Nephron (organoid): ENCODE measurements at regions not wholly inside any gene's neighbourhood (a gene's known extent, or its start where the extent isn't known, plus 50 kb on each side); places are given as distances from the start of the nearest gene placed in this dataset.

ENCODE experiments used
- H3K27ac Mint-ChIP-seq, 3 experiments: 2 replicates each; pipeline ENCODE4 v1.8.0; 2020; ENCODE audit warnings: mixed read lengths in 3 of 3, mild to moderate bottlenecking in 2 of 3, moderate library complexity in 1 of 3
- H3K27me3 Mint-ChIP-seq: 2 replicates; pipeline ENCODE4 v1.8.0; 2021; ENCODE audit warnings: low read depth, mild to moderate bottlenecking, moderate library complexity, mixed read lengths
- H3K36me3 Mint-ChIP-seq: 2 replicates; pipeline ENCODE4 v1.8.0; 2020; ENCODE audit warnings: low read depth, mixed read lengths
- H3K4me1 Mint-ChIP-seq: 2 replicates; pipeline ENCODE4 v1.8.0; 2020; ENCODE audit warnings: mixed read lengths
- H3K4me3 Mint-ChIP-seq, 3 experiments: 2 replicates each; pipeline ENCODE4 v1.8.0; 2020; ENCODE audit warnings: mild to moderate bottlenecking in 3 of 3, mixed read lengths in 3 of 3, moderate library complexity in 2 of 3
- H3K9me3 Mint-ChIP-seq: 2 replicates; pipeline ENCODE4 v1.8.0; 2020; ENCODE audit warnings: mixed read lengths
- TF ChIP-seq, protein P1 (sequence below), 3 experiments: fragments of 200-600 bp; sonication (generic); IDR thresholded peaks; one replicate each; pipeline ENCODE4 v1.5.0; 2021; ENCODE audit warnings: antibody characterized with exemption in 3 of 3; ENCODE audit not compliant: unreplicated experiment in 3 of 3

DNA sequence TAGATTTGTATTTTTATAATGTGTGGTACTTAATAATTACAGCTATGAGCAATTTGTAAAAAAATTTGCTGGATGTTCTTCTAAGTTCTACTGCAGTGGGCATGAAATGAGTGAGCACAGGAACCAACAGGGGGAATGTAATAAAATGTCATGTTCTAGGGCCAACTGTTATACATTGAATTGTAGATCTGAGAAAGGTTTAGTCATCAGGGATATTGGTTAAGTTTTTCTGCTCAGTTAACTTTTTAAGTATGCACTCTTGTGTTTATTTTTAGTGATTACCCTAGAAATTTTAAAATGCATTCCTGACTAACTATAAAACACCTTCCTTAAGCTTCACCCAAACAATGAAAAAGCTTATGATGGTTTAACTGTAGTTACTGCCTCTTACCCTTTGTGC lies 101.8 kb downstream of the CAND1 start:
- no peaks in the 10 kb centered on the region for H3K9me3 Mint-ChIP-seq
- H3K36me3 Mint-ChIP-seq, result no peaks in the 10 kb centered on the region
- no peak overlapping the region for H3K4me3 Mint-ChIP-seq
- H3K4me1 Mint-ChIP-seq, result peaks cover 27% of the 10 kb centered on the region
- H3K27ac Mint-ChIP-seq, result peak overlapping the region; percentile 61 to 81 (median 63)
- peaks cover 3% of the 10 kb centered on the region for H3K27me3 Mint-ChIP-seq
- TF ChIP-seq, protein P1, sequence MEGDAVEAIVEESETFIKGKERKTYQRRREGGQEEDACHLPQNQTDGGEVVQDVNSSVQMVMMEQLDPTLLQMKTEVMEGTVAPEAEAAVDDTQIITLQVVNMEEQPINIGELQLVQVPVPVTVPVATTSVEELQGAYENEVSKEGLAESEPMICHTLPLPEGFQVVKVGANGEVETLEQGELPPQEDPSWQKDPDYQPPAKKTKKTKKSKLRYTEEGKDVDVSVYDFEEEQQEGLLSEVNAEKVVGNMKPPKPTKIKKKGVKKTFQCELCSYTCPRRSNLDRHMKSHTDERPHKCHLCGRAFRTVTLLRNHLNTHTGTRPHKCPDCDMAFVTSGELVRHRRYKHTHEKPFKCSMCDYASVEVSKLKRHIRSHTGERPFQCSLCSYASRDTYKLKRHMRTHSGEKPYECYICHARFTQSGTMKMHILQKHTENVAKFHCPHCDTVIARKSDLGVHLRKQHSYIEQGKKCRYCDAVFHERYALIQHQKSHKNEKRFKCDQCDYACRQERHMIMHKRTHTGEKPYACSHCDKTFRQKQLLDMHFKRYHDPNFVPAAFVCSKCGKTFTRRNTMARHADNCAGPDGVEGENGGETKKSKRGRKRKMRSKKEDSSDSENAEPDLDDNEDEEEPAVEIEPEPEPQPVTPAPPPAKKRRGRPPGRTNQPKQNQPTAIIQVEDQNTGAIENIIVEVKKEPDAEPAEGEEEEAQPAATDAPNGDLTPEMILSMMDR (IDR thresholded peaks at IDR 0.05; ENCODE audit: unreplicated experiment in 3 of 3), result no peak

DNA sequence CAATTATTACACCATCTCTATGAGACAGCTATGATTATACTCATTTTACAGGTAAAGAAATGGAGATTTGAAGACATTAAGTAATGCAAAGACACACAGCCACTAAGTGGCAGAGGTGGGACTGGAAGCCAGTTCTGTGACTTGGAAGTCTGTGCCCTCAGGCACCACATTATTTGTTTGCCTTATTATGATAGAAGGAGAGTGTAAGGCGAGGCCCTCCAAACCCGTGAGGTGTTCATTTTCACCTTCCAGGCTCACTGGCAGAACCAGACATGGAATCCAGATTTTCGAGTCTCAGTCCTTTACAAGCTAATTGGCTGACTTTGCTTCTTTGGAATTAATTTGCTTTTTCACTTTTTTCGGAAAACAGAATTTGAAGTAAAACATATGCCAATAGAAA lies 107.9 kb downstream of the CAND1 start:
- TF ChIP-seq, protein P1 (IDR thresholded peaks at IDR 0.05; ENCODE audit: unreplicated experiment in 3 of 3), result no peak
- H3K27ac Mint-ChIP-seq, result no peak overlapping the region
- H3K36me3 Mint-ChIP-seq, result no peaks in the 10 kb centered on the region
- no peaks in the 10 kb centered on the region for H3K4me1 Mint-ChIP-seq
- no peak overlapping the region for H3K4me3 Mint-ChIP-seq
- H3K9me3 Mint-ChIP-seq, result peaks cover 4% of the 10 kb centered on the region
- no peaks in the 10 kb centered on the region for H3K27me3 Mint-ChIP-seq

DNA sequence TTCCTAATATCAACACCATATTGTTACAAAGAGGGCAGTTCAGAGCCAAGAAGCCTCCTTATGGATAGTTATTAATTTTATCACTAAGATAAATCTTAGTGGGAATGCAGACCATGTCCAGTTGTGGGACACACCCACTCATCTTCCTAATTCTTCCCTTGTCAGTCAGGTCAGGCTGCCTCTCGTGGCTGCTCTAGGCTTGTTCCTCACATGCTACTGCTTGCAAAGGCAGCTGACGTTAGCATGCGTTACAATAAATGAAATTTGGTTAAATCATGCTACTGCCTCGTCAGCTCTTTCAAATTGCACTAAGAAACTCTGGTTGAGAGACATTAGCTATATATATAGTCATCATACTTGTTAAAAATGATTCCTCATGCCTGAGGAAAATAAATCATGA lies 108.4 kb downstream of the CAND1 start:
- Mint-ChIP-seq H3K9me3 (peaks cover 4% of the 10 kb centered on the region), H3K36me3 (no peaks in the 10 kb centered on the region), H3K4me3 (no peak overlapping the region), H3K4me1 (no peaks in the 10 kb centered on the region), H3K27ac (no peak overlapping the region), H3K27me3 (no peaks in the 10 kb centered on the region)
- TF ChIP-seq, protein P1 (IDR thresholded peaks at IDR 0.05; ENCODE audit: unreplicated experiment in 3 of 3), result no peak

DNA sequence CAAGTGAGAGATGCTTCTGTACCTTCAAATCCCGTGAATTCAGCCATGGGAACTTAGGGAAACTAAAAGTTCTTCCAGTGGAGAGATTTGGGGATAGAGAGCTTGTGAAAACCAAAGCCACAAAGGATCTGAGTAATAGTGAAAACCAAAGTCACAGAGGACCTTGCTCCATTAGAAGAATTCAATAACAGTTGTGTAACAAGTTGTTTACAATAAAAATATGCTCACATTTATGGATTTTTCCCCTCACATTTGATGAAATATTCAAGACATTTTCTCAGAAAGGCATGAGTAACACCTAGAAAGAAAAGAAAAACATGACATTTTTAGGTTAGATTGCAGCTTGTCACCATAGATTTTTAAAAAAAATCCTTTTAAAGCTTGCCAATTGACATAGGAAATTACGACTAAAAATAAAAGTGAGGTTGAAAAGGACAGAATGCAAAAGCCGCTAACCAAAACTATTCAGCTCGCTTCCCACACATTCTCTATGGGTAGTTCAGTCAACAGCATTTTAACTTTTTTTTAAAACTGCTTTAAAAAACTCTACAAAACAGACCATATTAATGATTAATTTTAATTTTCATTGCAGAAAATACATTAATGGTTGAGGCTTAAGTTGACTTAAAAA lies 113.2 kb downstream of the CAND1 start:
- peaks cover 4% of the 10 kb centered on the region for H3K9me3 Mint-ChIP-seq
- H3K4me1 Mint-ChIP-seq, result peaks cover 11% of the 10 kb centered on the region
- TF ChIP-seq, protein P1 (IDR thresholded peaks at IDR 0.05; ENCODE audit: unreplicated experiment in 3 of 3), result no peak
- peak overlapping the region in 1 of 3 experiments; percentile 37 for H3K27ac Mint-ChIP-seq
- H3K36me3 Mint-ChIP-seq, result no peaks in the 10 kb centered on the region
- no peaks in the 10 kb centered on the region for H3K27me3 Mint-ChIP-seq
- H3K4me3 Mint-ChIP-seq, result no peak overlapping the region

DNA sequence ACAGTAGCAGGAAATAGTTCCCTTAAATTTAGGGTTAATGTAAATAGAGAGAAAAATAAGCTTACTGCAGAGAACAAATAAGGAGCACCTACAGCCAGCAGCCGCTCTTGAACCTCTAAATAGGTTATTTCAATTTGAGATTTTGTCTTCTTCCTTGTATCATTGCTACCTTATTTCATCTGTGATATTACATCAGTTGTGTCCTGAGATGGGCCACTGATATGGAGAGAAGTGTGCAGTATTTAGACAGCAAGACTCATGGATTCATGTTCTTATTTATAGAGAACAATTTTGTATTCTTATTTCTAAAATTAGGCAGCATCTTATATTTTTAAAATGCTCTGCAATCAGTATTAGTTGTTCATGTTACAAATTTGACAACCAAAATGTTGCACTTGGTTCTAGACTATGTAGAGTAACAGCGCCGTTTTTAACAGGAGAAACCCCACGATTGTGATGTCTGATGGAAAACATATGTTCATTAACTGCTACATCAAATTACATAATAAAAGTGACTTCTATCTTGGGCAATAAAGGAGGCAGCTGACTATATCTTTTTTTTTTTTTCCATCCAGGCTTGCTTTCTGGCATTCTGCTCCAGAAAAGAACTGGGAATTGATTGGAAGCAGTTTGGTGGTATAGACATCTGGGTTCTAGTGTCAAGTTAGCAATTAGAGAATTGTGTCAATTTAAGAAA lies 117.9 kb downstream of the CAND1 start:
- Mint-ChIP-seq H3K4me1 (peaks cover 55% of the 10 kb centered on the region), H3K27ac (peak overlapping the region; percentile 62 to 93 (median 64)), H3K4me3 (no peak overlapping the region), H3K36me3 (no peaks in the 10 kb centered on the region), H3K27me3 (peaks cover 4% of the 10 kb centered on the region), H3K9me3 (no peaks in the 10 kb centered on the region)
- TF ChIP-seq, protein P1 (IDR thresholded peaks at IDR 0.05; ENCODE audit: unreplicated experiment in 3 of 3), result no peak
